ENCODE measurements at regions not wholly inside any gene's neighbourhood (a gene's known extent, or its start where the extent isn't known, plus 50 kb on each side); places are given as distances from the start of the nearest gene placed in this dataset.

DNA sequence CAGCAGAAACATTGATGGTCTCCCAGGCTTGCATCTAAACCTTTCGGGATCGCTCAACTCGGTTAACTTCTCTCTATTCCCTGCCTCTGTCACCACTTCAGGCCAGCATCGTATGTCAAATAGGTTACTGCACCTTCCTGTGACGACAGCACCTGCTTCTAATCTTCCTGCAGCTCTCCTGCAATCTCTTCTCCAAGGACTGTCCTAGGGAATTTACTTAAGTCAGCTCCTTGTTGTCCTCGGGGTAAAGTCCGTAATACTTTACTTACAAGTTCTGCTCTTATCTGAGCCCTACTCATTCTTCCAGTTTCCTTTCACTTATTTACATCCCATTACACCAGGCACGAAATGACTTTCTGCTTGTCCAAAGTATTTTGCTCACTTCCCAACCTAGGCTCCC lies 372.7 kb upstream of the AKR1E2 start:
- Histone ChIP-seq H3K27ac (ENCODE audit: poor library complexity, severe bottlenecking) (no peak overlapping the region), H3K4me3 (ENCODE audit: severe bottlenecking) (no peak overlapping the region), H3K9me3 (ENCODE audit: severe bottlenecking) (no peaks in the 10 kb centered on the region), H3K4me1 (ENCODE audit: insufficient read depth, poor library complexity, severe bottlenecking) (peaks cover 6% of the 10 kb centered on the region), H3K27me3 (ENCODE audit: insufficient read depth, poor library complexity, severe bottlenecking) (no peaks in the 10 kb centered on the region), H3K36me3 (ENCODE audit: low read depth) (no peaks in the 10 kb centered on the region)
- TF ChIP-seq, protein P1, sequence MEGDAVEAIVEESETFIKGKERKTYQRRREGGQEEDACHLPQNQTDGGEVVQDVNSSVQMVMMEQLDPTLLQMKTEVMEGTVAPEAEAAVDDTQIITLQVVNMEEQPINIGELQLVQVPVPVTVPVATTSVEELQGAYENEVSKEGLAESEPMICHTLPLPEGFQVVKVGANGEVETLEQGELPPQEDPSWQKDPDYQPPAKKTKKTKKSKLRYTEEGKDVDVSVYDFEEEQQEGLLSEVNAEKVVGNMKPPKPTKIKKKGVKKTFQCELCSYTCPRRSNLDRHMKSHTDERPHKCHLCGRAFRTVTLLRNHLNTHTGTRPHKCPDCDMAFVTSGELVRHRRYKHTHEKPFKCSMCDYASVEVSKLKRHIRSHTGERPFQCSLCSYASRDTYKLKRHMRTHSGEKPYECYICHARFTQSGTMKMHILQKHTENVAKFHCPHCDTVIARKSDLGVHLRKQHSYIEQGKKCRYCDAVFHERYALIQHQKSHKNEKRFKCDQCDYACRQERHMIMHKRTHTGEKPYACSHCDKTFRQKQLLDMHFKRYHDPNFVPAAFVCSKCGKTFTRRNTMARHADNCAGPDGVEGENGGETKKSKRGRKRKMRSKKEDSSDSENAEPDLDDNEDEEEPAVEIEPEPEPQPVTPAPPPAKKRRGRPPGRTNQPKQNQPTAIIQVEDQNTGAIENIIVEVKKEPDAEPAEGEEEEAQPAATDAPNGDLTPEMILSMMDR (IDR thresholded peaks at IDR 0.05; ENCODE audit: poor library complexity, severe bottlenecking): no peak
- DNase-seq (ENCODE audit: low spot score): no peak
- ATAC-seq (ENCODE audit: low read depth): no peak

DNA sequence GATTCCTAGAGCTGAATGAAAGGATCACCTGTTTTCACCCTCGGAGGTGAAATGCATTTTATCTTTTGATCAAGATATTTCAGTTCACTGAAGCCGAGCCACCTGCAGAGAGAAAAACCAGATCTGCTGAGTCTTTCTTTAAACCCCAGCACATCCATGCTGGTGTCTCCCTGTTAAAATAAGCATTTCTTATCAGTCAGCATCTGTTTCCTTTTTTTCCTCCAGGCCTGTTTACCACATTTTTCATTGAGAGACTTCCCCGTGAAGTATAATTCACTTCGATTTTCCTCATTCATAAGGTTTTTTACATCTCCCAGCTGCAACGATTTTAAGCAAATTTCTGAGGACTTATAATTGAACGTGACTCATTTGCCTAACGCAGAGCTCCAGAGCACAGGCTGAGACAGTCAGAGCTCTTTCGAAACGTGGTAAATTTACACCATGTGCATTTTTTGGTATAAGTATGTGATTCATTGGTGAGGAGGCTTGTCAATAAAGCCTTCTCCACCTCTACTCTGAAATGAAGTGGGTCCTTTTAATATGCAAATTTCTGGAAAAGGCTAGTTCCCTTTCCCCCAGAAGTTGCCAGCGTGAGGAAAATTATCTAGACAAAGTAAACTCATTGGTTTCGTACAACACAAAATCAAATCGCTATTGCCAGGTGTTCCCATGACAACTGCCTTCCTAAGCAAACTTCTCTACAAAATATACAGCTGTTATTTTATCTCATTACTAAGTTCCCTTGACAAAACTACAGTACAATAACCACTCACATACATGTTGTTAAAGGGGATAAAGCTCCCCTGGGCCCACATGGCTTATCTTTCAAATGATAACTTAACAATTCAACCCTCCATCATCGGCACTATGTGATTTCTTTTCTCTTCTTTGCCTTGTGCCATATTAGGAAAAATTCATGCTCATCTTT lies 374.8 kb upstream of the AKR1E2 start:
- no peaks in the 10 kb centered on the region for H3K36me3 ChIP-seq (ENCODE audit: low read depth)
- H3K4me1 ChIP-seq (ENCODE audit: insufficient read depth, poor library complexity, severe bottlenecking): peaks cover 6% of the 10 kb centered on the region
- H3K27me3 ChIP-seq (ENCODE audit: insufficient read depth, poor library complexity, severe bottlenecking): no peaks in the 10 kb centered on the region
- H3K4me3 ChIP-seq (ENCODE audit: severe bottlenecking): no peak overlapping the region
- H3K27ac ChIP-seq (ENCODE audit: poor library complexity, severe bottlenecking): no peak overlapping the region
- TF ChIP-seq, protein P1 (IDR thresholded peaks at IDR 0.05; ENCODE audit: poor library complexity, severe bottlenecking): no peak
- ATAC-seq (ENCODE audit: low read depth): peak; percentile 90
- no peaks in the 10 kb centered on the region for H3K9me3 ChIP-seq (ENCODE audit: severe bottlenecking)
- DNase-seq (ENCODE audit: low spot score): no peak

DNA sequence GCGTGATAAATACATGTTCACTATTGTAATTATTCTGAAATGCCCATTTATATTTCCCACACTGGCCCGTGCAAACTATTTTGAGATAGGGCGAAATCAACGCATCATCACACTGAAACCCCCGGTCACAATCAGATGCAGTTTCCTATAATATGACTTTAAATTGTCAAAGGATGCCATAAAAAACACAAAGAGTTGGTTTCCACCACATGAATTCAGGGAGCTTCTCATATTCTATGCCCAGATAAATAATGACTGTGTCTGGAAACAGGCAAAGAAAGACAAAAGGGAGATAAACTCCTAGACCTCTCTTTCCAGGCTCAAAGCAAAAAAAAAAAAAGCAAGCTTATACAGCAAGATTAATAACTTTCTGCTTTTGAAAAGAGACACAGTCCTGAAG lies 375.8 kb upstream of the AKR1E2 start:
- DNase-seq (ENCODE audit: low spot score): no peak
- H3K36me3 ChIP-seq (ENCODE audit: low read depth): no peaks in the 10 kb centered on the region
- H3K9me3 ChIP-seq (ENCODE audit: severe bottlenecking): no peaks in the 10 kb centered on the region
- H3K4me1 ChIP-seq (ENCODE audit: insufficient read depth, poor library complexity, severe bottlenecking): peaks cover 6% of the 10 kb centered on the region
- H3K4me3 ChIP-seq (ENCODE audit: severe bottlenecking): no peak overlapping the region
- H3K27me3 ChIP-seq (ENCODE audit: insufficient read depth, poor library complexity, severe bottlenecking): no peaks in the 10 kb centered on the region
- H3K27ac ChIP-seq (ENCODE audit: poor library complexity, severe bottlenecking): no peak overlapping the region
- no peak for ATAC-seq (ENCODE audit: low read depth)
- TF ChIP-seq, protein P1 (IDR thresholded peaks at IDR 0.05; ENCODE audit: poor library complexity, severe bottlenecking): no peak

DNA sequence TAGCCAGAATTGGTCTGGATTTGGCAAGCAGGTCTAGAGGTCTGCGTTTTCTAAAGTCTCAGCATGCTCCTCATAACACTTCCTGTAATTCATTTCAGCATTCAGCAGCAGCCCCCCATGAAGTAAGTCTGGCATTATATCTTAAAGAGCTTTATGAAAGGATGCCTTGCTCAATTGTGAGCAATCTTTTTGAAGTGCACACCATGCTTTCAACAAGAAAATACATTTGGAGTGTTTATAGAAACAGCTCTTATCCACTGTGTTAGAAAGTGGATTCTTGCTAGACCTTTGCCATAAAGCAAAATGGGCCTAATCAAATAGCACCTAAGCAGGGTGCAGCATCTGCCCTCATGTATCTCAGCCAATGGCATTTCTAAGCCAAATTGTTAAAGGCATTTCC lies 378.0 kb upstream of the AKR1E2 start:
- no peak overlapping the region for H3K4me3 ChIP-seq (ENCODE audit: severe bottlenecking)
- no peak overlapping the region for H3K27ac ChIP-seq (ENCODE audit: poor library complexity, severe bottlenecking)
- TF ChIP-seq, protein P1 (IDR thresholded peaks at IDR 0.05; ENCODE audit: poor library complexity, severe bottlenecking): no peak
- ATAC-seq (ENCODE audit: low read depth): no peak
- H3K4me1 ChIP-seq (ENCODE audit: insufficient read depth, poor library complexity, severe bottlenecking): peaks cover 6% of the 10 kb centered on the region
- H3K36me3 ChIP-seq (ENCODE audit: low read depth): no peaks in the 10 kb centered on the region
- H3K9me3 ChIP-seq (ENCODE audit: severe bottlenecking): no peaks in the 10 kb centered on the region
- no peak for DNase-seq (ENCODE audit: low spot score)
- no peaks in the 10 kb centered on the region for H3K27me3 ChIP-seq (ENCODE audit: insufficient read depth, poor library complexity, severe bottlenecking)

DNA sequence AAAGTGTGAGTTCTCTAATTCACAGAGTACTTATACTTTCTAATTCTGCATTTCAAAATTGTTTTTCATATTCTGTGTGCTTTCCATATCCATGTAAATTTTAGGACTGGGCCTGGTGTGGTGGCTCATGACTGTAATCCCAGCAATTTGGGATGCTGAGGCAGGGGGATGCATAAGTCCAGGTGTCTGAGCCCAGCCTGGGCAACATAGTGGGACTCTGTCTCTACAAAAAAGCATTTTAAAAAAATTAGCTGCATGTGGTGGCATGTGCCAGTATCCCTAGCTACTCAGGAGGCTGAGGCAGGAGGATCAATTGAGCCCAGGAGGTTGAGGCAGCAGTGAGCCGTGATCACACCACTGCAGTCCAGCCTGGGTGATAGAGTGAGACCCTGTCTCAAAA lies 382.6 kb upstream of the AKR1E2 start:
- Histone ChIP-seq H3K27ac (ENCODE audit: poor library complexity, severe bottlenecking) (no peak overlapping the region), H3K4me1 (ENCODE audit: insufficient read depth, poor library complexity, severe bottlenecking) (no peaks in the 10 kb centered on the region), H3K4me3 (ENCODE audit: severe bottlenecking) (no peak overlapping the region), H3K36me3 (ENCODE audit: low read depth) (no peaks in the 10 kb centered on the region), H3K9me3 (ENCODE audit: severe bottlenecking) (peaks cover 2% of the 10 kb centered on the region), H3K27me3 (ENCODE audit: insufficient read depth, poor library complexity, severe bottlenecking) (no peaks in the 10 kb centered on the region)
- DNase-seq (ENCODE audit: low spot score) (no peak), ATAC-seq (ENCODE audit: low read depth) (no peak)
- TF ChIP-seq, protein P1 (IDR thresholded peaks at IDR 0.05; ENCODE audit: poor library complexity, severe bottlenecking): no peak

Data from RWPE2 (cell line).